GM19468 (cell line): ENCODE measurements at regions not wholly inside any gene's neighbourhood (a gene's known extent, or its start where the extent isn't known, plus 50 kb on each side); places are given as distances from the start of the nearest gene placed in this dataset.
A peak's percentile ranks its signal among the peaks of the same experiment; 100 is the strongest.
"Not testable (repeated sequence)": the region's sequence is repeated elsewhere in the genome, so short reads cannot be mapped to it uniquely, and the experiment has no call there.

Source experiments
- ATAC-seq: cut with Tn5 transposase; IDR thresholded peaks from one replicate; pipeline ENCODE4 v1.9.1; 2021; ENCODE audit warnings: mild to moderate bottlenecking, moderate library complexity, moderate number of reproducible peaks; ENCODE audit not compliant: unreplicated experiment; ENCODE audit errors: extremely low read depth

DNA sequence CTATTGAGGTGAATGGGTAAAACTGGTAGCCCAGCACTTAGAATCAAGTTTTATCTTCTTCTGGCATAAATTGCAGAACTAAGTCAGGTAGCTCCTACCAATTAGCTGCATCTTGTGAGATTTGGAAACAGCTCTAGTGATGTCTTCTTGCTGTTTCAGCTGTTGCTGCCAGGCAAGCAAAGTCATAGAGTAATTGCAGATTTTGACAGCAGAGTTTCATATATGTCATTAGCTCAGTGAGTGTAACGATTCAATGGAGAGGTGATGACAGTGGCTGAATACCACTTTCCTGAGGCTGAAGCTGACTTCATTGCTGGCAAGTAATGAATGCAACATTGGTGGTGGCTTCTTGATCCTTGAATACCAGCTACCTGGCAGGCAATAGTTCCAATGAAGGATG is 1109.7 kb upstream of the CDH18 start:
- ATAC-seq: no peak

DNA sequence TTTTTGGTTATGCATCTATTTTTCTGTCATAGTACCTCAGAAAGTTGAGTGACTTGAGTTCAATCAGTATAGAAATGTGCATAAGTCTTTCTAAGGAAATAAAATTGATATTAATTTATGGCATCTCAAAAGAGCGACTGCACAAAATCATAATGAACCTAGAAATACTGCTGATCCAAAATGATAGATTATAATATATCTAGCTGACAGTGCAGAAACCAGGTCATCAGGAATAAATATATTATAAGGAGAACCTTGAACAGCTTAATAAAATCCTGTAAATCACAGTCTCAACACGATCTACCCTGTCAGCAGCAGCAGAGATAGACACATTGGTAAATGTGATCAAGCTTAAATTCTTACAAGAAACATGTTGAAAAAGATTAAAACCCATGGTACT is 1106.6 kb upstream of the CDH18 start:
- ATAC-seq: no peak

- no peak for ATAC-seq
Observed at GRCh38 chr5:21087766-21088165, 1099.8 kb upstream of the CDH18 start.

GRCh38 chr5:21085791-21086190 is 1097.8 kb upstream of the CDH18 start:
- ATAC-seq: no peak

GRCh38 chr5:21071986-21072385 is 1084.0 kb upstream of the CDH18 start:
- ATAC-seq: no peak

- ATAC-seq: no peak
Observed at GRCh38 chr5:21071421-21071820, 1083.4 kb upstream of the CDH18 start.

DNA sequence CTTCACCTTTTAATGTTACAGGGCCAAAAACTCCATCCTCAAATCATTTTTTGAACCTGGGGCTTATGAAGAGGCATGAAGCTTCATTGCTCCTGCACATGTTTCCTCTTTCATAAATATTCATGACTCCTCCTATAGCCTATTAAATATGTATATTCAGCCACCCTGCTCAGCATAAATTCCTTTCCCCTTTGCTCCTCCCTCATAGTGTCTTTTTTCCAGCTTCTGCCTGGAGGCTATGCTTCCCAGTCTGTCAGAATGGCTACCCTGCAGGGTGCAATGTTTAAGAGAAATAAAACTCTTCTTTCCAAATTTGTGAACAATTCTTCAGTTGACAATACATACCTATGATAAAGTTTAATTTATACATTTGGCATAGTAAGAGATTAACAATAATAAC is 1082.9 kb upstream of the CDH18 start:
- ATAC-seq: no peak

DNA sequence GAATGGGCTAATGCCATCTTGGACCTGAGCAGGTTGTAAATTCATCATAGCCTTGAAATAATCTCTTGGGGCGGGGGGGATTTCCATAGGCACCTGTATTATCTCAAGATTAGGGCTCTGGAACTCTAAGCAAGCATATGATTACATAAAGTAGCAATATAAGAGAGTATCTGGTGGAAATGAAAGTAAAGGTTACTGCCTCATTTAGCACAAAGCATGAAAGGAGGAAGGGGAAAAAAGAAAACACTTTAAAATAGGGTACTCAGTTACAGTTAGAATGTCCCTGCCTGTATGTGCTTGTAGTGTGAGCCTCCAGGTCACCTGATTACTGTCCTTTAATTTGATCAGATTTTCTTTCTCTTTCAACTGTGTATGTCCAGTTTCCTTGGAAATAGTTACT is 1079.7 kb upstream of the CDH18 start:
- no peak for ATAC-seq

GRCh38 chr5:21063146-21063545 is 1075.1 kb upstream of the CDH18 start:
- no peak for ATAC-seq

DNA sequence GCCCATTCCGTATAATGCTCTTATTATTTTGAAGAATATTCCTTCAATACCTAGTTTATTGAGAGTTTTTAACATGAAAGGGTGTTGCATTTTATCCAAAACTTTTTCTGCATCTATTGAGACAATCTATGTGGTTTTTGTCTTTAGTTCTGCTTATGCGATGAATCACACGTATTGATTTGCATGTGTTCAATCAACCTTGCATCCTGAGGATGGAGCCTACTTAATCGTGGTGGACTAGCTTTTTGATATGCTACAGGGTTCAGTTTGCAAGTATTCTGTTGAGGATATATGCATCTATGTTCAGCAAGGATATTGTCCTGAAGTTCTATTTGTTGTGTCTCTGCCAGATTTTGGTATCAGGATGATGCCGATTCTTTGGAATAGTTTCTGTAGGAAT is 1070.3 kb upstream of the CDH18 start:
- peak; percentile 77 for ATAC-seq

GRCh38 chr5:21051945-21052344 is 1063.9 kb upstream of the CDH18 start:
- ATAC-seq: no peak

DNA sequence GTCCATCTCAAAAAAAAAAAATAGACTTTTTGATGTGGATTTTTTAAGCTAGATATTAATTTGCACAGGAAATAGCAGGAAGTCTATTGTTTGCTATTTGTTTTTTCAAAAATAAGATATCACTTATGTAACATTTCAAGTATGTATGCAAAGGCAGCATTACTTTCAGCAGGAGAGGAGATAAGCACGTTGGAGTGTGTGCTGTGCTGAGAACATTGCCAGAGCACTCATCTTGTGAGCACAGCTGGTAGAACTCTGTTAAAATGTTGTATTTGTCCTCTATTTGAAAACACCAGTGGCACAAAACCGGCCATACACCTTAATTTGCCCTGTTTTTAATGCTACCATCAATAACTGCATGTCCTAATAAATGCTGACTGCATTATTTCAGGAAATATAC is 1061.9 kb upstream of the CDH18 start:
- no peak for ATAC-seq

DNA sequence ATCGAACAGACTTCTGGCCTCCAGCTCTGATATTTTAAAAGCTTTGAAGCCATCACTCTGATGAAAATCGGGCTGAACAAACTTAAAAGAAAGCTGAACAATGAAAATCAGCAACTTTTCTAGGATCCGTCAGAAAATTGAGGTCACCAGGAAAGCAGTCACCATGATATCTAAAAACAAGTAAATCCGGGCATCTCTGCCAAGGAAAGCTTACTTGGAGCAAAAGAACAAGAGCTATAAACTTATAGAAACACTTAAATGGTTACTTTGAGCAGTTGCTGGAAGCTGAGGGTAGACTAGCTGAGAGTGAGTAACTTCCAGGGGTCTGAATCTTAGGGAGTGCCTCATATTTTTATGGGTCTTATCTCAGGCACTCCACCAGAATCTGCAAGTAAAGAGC is 1043.0 kb upstream of the CDH18 start:
- no peak for ATAC-seq

- no peak for ATAC-seq
Observed at GRCh38 chr5:21024966-21025365, 1037.0 kb upstream of the CDH18 start.

GRCh38 chr5:21013237-21013636 is 1025.2 kb upstream of the CDH18 start:
- no peak for ATAC-seq

- ATAC-seq: no peak
Observed at GRCh38 chr5:21007781-21008180, 1019.8 kb upstream of the CDH18 start.

DNA sequence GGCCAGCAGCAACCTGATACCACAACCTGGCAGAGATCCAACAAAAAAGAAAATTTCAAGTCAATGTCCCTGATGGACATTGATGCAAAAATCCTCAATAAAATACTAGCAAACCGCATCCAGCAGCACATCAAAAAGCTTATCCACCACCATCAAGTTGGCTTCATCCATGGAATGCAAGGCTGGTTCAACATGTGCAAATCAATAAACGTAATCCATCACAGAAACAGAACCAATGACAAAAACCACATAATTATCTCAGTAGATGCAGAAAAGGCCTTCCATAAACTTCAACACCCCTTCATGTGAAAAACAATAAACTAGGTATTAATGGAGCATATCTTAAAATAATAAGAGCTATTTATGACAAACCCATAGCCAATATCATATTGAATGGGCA is 1000.9 kb upstream of the CDH18 start:
- not testable (repeated sequence) for ATAC-seq

GRCh38 chr5:20985754-20986153 is 997.8 kb upstream of the CDH18 start:
- no peak for ATAC-seq

- ATAC-seq: no peak
Observed at GRCh38 chr5:20974426-20974825, 986.4 kb upstream of the CDH18 start.

DNA sequence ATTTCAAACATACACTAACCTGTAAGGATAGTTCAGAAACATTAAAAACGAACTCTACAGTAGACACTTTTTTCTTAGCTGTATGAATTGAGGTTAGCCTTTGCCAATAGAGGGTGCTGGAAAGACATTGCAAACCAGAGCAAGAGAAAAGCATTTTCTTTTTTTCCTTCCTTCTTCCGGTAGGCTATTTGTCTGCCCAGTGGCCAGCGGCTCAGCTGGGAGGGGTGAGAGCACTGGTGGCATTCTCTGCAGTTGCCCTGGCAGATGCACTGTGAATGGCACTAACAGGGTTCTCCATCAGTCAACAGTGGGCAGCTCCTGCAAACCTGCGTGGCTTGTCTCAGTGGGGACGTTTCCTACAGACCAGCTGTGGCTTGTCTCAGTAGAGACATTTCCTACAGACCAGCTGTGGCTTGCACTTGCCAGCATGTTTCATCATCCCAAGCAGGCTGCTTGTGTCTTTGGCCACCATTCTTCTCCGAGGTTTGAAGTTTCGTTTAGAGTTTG is 984.5 kb upstream of the CDH18 start:
- ATAC-seq: no peak

DNA sequence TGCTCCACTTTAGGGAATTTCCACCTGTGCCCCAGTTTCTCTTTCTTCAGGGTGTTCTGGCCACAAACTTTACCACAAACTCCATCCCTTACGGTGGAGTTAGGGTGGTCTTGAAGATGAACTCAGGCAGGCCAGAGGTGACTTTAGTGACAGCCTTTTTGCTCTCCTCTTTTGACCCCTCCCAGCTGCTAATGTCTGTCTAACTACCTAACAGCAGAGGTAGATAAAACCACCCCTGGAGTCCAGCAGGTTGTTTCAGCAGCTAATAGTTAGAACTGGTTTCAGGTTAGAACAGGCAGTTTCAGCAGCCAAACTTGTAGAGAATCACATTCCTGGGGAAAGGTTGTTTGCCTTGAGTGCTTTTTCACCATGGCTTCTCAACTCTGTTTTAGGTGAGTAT is 971.3 kb upstream of the CDH18 start:
- ATAC-seq: no peak

- no peak for ATAC-seq
Observed at GRCh38 chr5:20958641-20959040, 970.6 kb upstream of the CDH18 start.

- ATAC-seq: no peak
Observed at GRCh38 chr5:20956134-20956533, 968.1 kb upstream of the CDH18 start.
